ENCODE measurements at regions not wholly inside any gene's neighbourhood (a gene's known extent, or its start where the extent isn't known, plus 50 kb on each side); places are given as distances from the start of the nearest gene placed in this dataset.

DNA sequence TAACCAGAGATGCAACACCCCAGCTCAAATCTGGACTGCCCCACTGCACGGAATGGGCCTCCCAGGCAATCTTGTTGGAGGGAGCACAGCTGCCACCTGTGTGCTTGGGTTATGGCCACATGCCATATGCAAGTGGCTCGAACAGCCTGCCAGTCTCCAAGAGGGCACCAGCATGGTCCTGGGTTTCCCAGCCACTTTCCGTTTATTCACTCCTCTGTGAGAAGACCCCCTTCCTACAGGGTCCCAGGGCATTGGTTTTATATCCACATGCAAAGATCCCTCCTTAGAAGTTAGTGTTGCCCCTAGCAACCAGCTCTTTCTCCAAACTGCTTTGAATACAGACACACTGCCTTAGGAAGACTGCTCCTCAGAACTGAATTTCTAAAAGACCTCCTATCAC lies 487.8 kb downstream of the BUD13 start:
- TF ChIP-seq, protein P1, sequence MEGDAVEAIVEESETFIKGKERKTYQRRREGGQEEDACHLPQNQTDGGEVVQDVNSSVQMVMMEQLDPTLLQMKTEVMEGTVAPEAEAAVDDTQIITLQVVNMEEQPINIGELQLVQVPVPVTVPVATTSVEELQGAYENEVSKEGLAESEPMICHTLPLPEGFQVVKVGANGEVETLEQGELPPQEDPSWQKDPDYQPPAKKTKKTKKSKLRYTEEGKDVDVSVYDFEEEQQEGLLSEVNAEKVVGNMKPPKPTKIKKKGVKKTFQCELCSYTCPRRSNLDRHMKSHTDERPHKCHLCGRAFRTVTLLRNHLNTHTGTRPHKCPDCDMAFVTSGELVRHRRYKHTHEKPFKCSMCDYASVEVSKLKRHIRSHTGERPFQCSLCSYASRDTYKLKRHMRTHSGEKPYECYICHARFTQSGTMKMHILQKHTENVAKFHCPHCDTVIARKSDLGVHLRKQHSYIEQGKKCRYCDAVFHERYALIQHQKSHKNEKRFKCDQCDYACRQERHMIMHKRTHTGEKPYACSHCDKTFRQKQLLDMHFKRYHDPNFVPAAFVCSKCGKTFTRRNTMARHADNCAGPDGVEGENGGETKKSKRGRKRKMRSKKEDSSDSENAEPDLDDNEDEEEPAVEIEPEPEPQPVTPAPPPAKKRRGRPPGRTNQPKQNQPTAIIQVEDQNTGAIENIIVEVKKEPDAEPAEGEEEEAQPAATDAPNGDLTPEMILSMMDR (IDR thresholded peaks at IDR 0.05; ENCODE audit: low read depth, low read length): no peak
- TF ChIP-seq EZH2phosphoT487 (IDR thresholded peaks at IDR 0.05; ENCODE audit: low read depth): no peak

Measured in OCI-LY3 (cell line).